ENCODE measurements at regions not wholly inside any gene's neighbourhood (a gene's known extent, or its start where the extent isn't known, plus 50 kb on each side); places are given as distances from the start of the nearest gene placed in this dataset.

- DNase-seq (ENCODE audit: low read depth in 2 of 3, low spot score in 1 of 3) = no peak
Observed at GRCh38 chr5:4215143-4215542, 619.5 kb downstream of the IRX1 start.

GRCh38 chr5:4216142-4216541 is 620.5 kb downstream of the IRX1 start:
- DNase-seq (ENCODE audit: low read depth in 2 of 3, low spot score in 1 of 3) = no peak

- DNase-seq (ENCODE audit: low read depth in 2 of 3, low spot score in 1 of 3) = no peak
Observed at GRCh38 chr5:4220016-4220415, 624.4 kb downstream of the IRX1 start.

GRCh38 chr5:4221048-4221447 is 625.4 kb downstream of the IRX1 start:
- DNase-seq (ENCODE audit: low read depth in 2 of 3, low spot score in 1 of 3) = no peak

- no peak for DNase-seq (ENCODE audit: low read depth in 2 of 3, low spot score in 1 of 3)
Observed at GRCh38 chr5:4222147-4222546, 626.5 kb downstream of the IRX1 start.

- DNase-seq (ENCODE audit: low read depth in 2 of 3, low spot score in 1 of 3) = no peak
Observed at GRCh38 chr5:4222821-4223220, 627.2 kb downstream of the IRX1 start.

- DNase-seq (ENCODE audit: low read depth in 2 of 3, low spot score in 1 of 3) = no peak
Observed at GRCh38 chr5:4225741-4226140, 630.1 kb downstream of the IRX1 start.

GRCh38 chr5:4226565-4226964 is 630.9 kb downstream of the IRX1 start:
- no peak for DNase-seq (ENCODE audit: low read depth in 2 of 3, low spot score in 1 of 3)

GRCh38 chr5:4228708-4229107 is 633.1 kb downstream of the IRX1 start:
- no peak for DNase-seq (ENCODE audit: low read depth in 2 of 3, low spot score in 1 of 3)

- no peak for DNase-seq (ENCODE audit: low read depth in 2 of 3, low spot score in 1 of 3)
Observed at GRCh38 chr5:4229414-4230292, 634.0 kb downstream of the IRX1 start.

GRCh38 chr5:4230471-4230785 is 634.8 kb downstream of the IRX1 start:
- DNase-seq (ENCODE audit: low read depth in 2 of 3, low spot score in 1 of 3) = no peak

GRCh38 chr5:4230786-4231641 is 635.4 kb downstream of the IRX1 start:
- DNase-seq (ENCODE audit: low read depth in 2 of 3, low spot score in 1 of 3) = no peak

GRCh38 chr5:4232084-4232483 is 636.5 kb downstream of the IRX1 start:
- DNase-seq (ENCODE audit: low read depth in 2 of 3, low spot score in 1 of 3) = no peak

- DNase-seq (ENCODE audit: low read depth in 2 of 3, low spot score in 1 of 3) = no peak
Observed at GRCh38 chr5:4233671-4234070, 638.0 kb downstream of the IRX1 start.

- DNase-seq (ENCODE audit: low read depth in 2 of 3, low spot score in 1 of 3) = no peak
Observed at GRCh38 chr5:4243479-4244264, 648.0 kb downstream of the IRX1 start.

GRCh38 chr5:4244306-4244705 is 648.7 kb downstream of the IRX1 start:
- DNase-seq (ENCODE audit: low read depth in 2 of 3, low spot score in 1 of 3) = no peak

GRCh38 chr5:4245076-4245475 is 649.4 kb downstream of the IRX1 start:
- DNase-seq (ENCODE audit: low read depth in 2 of 3, low spot score in 1 of 3) = no peak

GRCh38 chr5:4245511-4245910 is 649.9 kb downstream of the IRX1 start:
- no peak for DNase-seq (ENCODE audit: low read depth in 2 of 3, low spot score in 1 of 3)

- DNase-seq (ENCODE audit: low read depth in 2 of 3, low spot score in 1 of 3) = no peak
Observed at GRCh38 chr5:4246447-4246846, 650.8 kb downstream of the IRX1 start.

- no peak for DNase-seq (ENCODE audit: low read depth in 2 of 3, low spot score in 1 of 3)
Observed at GRCh38 chr5:4250254-4250653, 654.6 kb downstream of the IRX1 start.

- DNase-seq (ENCODE audit: low read depth in 2 of 3, low spot score in 1 of 3) = no peak
Observed at GRCh38 chr5:4252385-4252784, 656.8 kb downstream of the IRX1 start.

- DNase-seq (ENCODE audit: low read depth in 2 of 3, low spot score in 1 of 3) = no peak
Observed at GRCh38 chr5:4254736-4255135, 659.1 kb downstream of the IRX1 start.

Data from stimulated activated CD4-positive, alpha-beta T cell treated with anti-CD3 and anti-CD28 coated beads, Interleukin-12 subunit alpha, Interleukin-12 subunit beta, amount 100 ng/mL, for 48 hours (primary cell).